ENCODE measurements at regions not wholly inside any gene's neighbourhood (a gene's known extent, or its start where the extent isn't known, plus 50 kb on each side); places are given as distances from the start of the nearest gene placed in this dataset.
"Not testable (repeated sequence)": the region's sequence is repeated elsewhere in the genome, so short reads cannot be mapped to it uniquely, and the experiment has no call there.

DNA sequence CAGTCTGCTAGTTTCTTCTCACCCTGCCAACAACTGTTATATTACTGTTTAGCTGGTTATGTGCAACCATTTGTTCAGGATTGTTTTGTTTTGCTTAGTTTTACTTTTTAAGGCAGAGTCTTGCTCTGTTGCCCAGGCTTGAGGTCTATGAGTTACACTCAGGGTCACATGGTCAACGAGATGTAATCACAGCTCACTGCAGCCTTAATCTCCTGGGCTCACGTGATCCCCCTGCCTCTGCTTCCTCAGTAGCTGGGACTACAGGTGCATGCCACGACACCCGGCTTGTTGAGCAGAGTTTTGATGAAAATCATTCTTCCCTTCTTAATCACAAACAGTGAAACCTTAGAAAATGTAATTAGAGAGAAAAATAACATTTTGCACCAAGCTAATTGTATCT lies 72.8 kb upstream of the GOLGA6L1 start:
- H3K18ac ChIP-seq (ENCODE audit: extremely low read depth, low read length); H3K9me3 ChIP-seq (ENCODE audit: insufficient read depth in 2 of 2, low read depth in 1 of 2, low read length in 1 of 2); H2AK5ac ChIP-seq (ENCODE audit: low read depth, low read length); H3K4me3 ChIP-seq (ENCODE audit: extremely low read depth in 1 of 4, insufficient read depth in 2 of 4, low read depth in 3 of 4, low read length in 4 of 4); FAIRE-seq; H4K20me1 ChIP-seq (replicated peaks in 1 of 2; ENCODE audit: control insufficient read depth in 1 of 2, insufficient read depth in 2 of 2, low read length in 2 of 2); H2BK120ac ChIP-seq (replicated peaks; ENCODE audit: low read depth, low read length); H3K23me2 ChIP-seq (ENCODE audit: low read depth, low read length); DNase-seq (ENCODE audit: low read depth in 1 of 2, low spot score in 2 of 2); H3K79me1 ChIP-seq (ENCODE audit: low read depth, low read length); H4K5ac ChIP-seq (ENCODE audit: insufficient read length, low read depth, low read length); H3K23ac ChIP-seq (ENCODE audit: insufficient read length); H3K36me3 ChIP-seq (ENCODE audit: control insufficient read depth in 2 of 4, insufficient read depth in 4 of 4, low read length in 3 of 4); H2BK15ac ChIP-seq (ENCODE audit: low read length); H3K4me1 ChIP-seq (replicated peaks in 1 of 4; ENCODE audit: control insufficient read depth in 3 of 4, insufficient read depth in 4 of 4, low read length in 3 of 4); H3K27me3 ChIP-seq (replicated peaks in 1 of 4; ENCODE audit: control insufficient read depth in 3 of 4, extremely low read depth in 1 of 4, insufficient read depth in 3 of 4, low read length in 3 of 4); H2BK12ac ChIP-seq (ENCODE audit: low read depth, low read length); H2BK5ac ChIP-seq (ENCODE audit: low read depth, low read length); H3K79me2 ChIP-seq (ENCODE audit: control insufficient read depth in 1 of 2, insufficient read depth in 2 of 2, low read length in 2 of 2); H3K27ac ChIP-seq (ENCODE audit: low read depth, low read length); CTCF ChIA-PET (ENCODE audit: partially characterized antibody); POLR2A ChIA-PET (ENCODE audit: partially characterized antibody); H3K56ac ChIP-seq (replicated peaks; ENCODE audit: insufficient read length, low read depth, low read length); H2BK20ac ChIP-seq (ENCODE audit: low read length); H2AFZ ChIP-seq (ENCODE audit: low read length); H4K8ac ChIP-seq (ENCODE audit: extremely low read depth, insufficient read depth, low read length); H3K4ac ChIP-seq (replicated peaks; ENCODE audit: insufficient read length, low read depth, low read length); H3K14ac ChIP-seq (ENCODE audit: insufficient read length); H3K9ac ChIP-seq (replicated peaks in 1 of 4; ENCODE audit: extremely low read depth in 1 of 4, low read depth in 3 of 4, low read length in 3 of 4); H3K4me2 ChIP-seq (ENCODE audit: insufficient read depth in 1 of 2, low read depth in 2 of 2, low read length in 2 of 2); H4K91ac ChIP-seq (replicated peaks; ENCODE audit: insufficient read length, low read length): not testable (repeated sequence)
- WGBS, 2 experiments (ENCODE audit: extremely low coverage in 1 of 2, insufficient coverage in 1 of 2, insufficient read length in 1 of 2, insufficient replicate concordance in 2 of 2, low coverage in 1 of 2, low lambda C conversion rate in 2 of 2, missing lambda C conversion rate in 1 of 2), result 84% methylated on average over 4 of the region's 4 CpGs; no CpG with 5 or more reads in 1 of the 2 experiments

DNA sequence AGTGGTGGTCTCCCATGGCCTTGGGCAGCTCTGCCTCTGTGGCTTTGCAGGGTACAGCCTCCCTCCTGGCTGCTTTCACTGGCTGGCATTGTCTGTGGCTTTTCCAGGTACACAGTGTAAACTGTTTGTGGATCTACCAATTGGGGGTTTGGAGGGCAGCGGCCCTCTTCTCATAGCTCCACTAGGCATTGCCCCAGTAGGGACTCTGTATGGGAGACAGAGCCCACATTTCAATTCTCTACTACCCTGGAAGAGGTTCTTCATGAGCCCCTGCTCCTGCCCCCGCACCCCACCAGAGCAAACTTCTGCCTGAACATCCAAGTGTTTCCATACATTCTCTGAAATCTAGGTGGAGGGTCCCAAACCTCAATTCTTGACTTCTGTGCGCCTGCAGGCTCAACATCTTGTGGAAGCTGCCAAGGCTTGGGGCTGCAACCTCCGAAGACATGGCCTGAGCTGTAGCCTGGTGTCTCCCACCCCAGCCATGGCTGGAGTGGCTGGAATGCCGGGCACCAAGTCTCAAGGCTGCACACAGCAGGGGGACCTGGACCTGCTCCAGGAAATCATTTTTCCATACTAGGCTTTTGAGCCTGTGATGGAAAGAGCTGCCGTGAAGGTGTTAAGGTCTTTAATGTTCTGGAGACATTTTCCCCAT lies 63.3 kb upstream of the GOLGA6L1 start:
- H3K18ac ChIP-seq (ENCODE audit: extremely low read depth, low read length); H2AFZ ChIP-seq (ENCODE audit: low read length); H3K4me2 ChIP-seq (ENCODE audit: insufficient read depth in 1 of 2, low read depth in 2 of 2, low read length in 2 of 2); H3K36me3 ChIP-seq (ENCODE audit: control insufficient read depth in 2 of 4, insufficient read depth in 4 of 4, low read length in 3 of 4); H3K23me2 ChIP-seq (ENCODE audit: low read depth, low read length); H4K20me1 ChIP-seq (replicated peaks in 1 of 2; ENCODE audit: control insufficient read depth in 1 of 2, insufficient read depth in 2 of 2, low read length in 2 of 2); H2BK120ac ChIP-seq (replicated peaks; ENCODE audit: low read depth, low read length); H3K9ac ChIP-seq (replicated peaks in 1 of 4; ENCODE audit: extremely low read depth in 1 of 4, low read depth in 3 of 4, low read length in 3 of 4); CTCF ChIA-PET (ENCODE audit: partially characterized antibody); H3K56ac ChIP-seq (replicated peaks; ENCODE audit: insufficient read length, low read depth, low read length); FAIRE-seq; H2BK15ac ChIP-seq (ENCODE audit: low read length); H3K79me1 ChIP-seq (ENCODE audit: low read depth, low read length); H4K91ac ChIP-seq (replicated peaks; ENCODE audit: insufficient read length, low read length); H3K4ac ChIP-seq (replicated peaks; ENCODE audit: insufficient read length, low read depth, low read length); H3K27me3 ChIP-seq (replicated peaks in 1 of 4; ENCODE audit: control insufficient read depth in 3 of 4, extremely low read depth in 1 of 4, insufficient read depth in 3 of 4, low read length in 3 of 4); H3K27ac ChIP-seq (ENCODE audit: low read depth, low read length); H2AK5ac ChIP-seq (ENCODE audit: low read depth, low read length); H3K4me1 ChIP-seq (replicated peaks in 1 of 4; ENCODE audit: control insufficient read depth in 3 of 4, insufficient read depth in 4 of 4, low read length in 3 of 4); H3K14ac ChIP-seq (ENCODE audit: insufficient read length); H3K4me3 ChIP-seq (ENCODE audit: extremely low read depth in 1 of 4, insufficient read depth in 2 of 4, low read depth in 3 of 4, low read length in 4 of 4); H2BK12ac ChIP-seq (ENCODE audit: low read depth, low read length); H3K79me2 ChIP-seq (ENCODE audit: control insufficient read depth in 1 of 2, insufficient read depth in 2 of 2, low read length in 2 of 2); H3K9me3 ChIP-seq (ENCODE audit: insufficient read depth in 2 of 2, low read depth in 1 of 2, low read length in 1 of 2); H2BK5ac ChIP-seq (ENCODE audit: low read depth, low read length); DNase-seq (ENCODE audit: low read depth in 1 of 2, low spot score in 2 of 2); POLR2A ChIA-PET (ENCODE audit: partially characterized antibody); H3K23ac ChIP-seq (ENCODE audit: insufficient read length); H2BK20ac ChIP-seq (ENCODE audit: low read length); H4K5ac ChIP-seq (ENCODE audit: insufficient read length, low read depth, low read length); H4K8ac ChIP-seq (ENCODE audit: extremely low read depth, insufficient read depth, low read length): not testable (repeated sequence)
- 90% methylated on average over 3 of the region's 6 CpGs; no CpG with 5 or more reads in 1 of the 2 experiments for WGBS, 2 experiments (ENCODE audit: extremely low coverage in 1 of 2, insufficient coverage in 1 of 2, insufficient read length in 1 of 2, insufficient replicate concordance in 2 of 2, low coverage in 1 of 2, low lambda C conversion rate in 2 of 2, missing lambda C conversion rate in 1 of 2)
